Astrocyte (in vitro differentiated cells and primary cell): ENCODE measurements at regions not wholly inside any gene's neighbourhood (a gene's known extent, or its start where the extent isn't known, plus 50 kb on each side); places are given as distances from the start of the nearest gene placed in this dataset.

ENCODE experiments used
- EZH2 ChIP-seq: IDR thresholded peaks from 2 replicates; pipeline ENCODE4 v1.6.1; 2012; ENCODE audit warnings: mild to moderate bottlenecking, low read length, inconsistent platforms; ENCODE audit not compliant: insufficient read depth
- TF ChIP-seq, protein P1 (sequence below): IDR thresholded peaks from 2 replicates; pipeline ENCODE4 v1.5.1; 2011; ENCODE audit warnings: low read depth, mild to moderate bottlenecking, inconsistent platforms, low read length, moderate library complexity; ENCODE audit not compliant: insufficient read depth

DNA sequence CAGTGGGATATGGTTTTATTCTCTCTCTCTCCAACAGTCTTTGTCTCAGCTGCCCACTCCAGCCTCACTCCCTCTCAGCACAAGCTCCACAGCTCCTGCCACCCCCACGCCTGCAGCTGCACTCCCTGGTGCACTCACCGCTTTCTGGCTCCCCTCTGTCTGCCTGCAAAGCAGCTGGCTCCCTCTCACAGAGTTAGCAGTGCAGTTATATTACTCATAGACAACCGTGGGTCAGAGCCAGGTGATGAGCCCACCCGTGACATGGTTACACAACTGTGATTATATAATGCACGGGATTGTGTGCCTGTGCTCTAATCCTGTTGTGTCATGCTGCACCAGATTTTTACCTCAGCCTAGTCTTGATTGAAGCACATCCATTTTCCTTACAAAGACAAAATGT is 276.9 kb upstream of the CHAC2 start:
- TF ChIP-seq, protein P1, sequence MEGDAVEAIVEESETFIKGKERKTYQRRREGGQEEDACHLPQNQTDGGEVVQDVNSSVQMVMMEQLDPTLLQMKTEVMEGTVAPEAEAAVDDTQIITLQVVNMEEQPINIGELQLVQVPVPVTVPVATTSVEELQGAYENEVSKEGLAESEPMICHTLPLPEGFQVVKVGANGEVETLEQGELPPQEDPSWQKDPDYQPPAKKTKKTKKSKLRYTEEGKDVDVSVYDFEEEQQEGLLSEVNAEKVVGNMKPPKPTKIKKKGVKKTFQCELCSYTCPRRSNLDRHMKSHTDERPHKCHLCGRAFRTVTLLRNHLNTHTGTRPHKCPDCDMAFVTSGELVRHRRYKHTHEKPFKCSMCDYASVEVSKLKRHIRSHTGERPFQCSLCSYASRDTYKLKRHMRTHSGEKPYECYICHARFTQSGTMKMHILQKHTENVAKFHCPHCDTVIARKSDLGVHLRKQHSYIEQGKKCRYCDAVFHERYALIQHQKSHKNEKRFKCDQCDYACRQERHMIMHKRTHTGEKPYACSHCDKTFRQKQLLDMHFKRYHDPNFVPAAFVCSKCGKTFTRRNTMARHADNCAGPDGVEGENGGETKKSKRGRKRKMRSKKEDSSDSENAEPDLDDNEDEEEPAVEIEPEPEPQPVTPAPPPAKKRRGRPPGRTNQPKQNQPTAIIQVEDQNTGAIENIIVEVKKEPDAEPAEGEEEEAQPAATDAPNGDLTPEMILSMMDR: no peak
- no peak for TF ChIP-seq EZH2
